ENCODE measurements at regions not wholly inside any gene's neighbourhood (a gene's known extent, or its start where the extent isn't known, plus 50 kb on each side); places are given as distances from the start of the nearest gene placed in this dataset.

GRCh38 chr5:67960939-67961338 lies 254.6 kb upstream of the PIK3R1 start:
- TF ChIP-seq EZH2phosphoT487 (IDR thresholded peaks at IDR 0.05; ENCODE audit: borderline replicate concordance, low read length) (no peak), CTCF (IDR thresholded peaks at IDR 0.05; ENCODE audit: low read depth, low read length, poor library complexity, severe bottlenecking) (no peak)

Measured in DOHH2 (cell line).